ENCODE measurements at regions not wholly inside any gene's neighbourhood (a gene's known extent, or its start where the extent isn't known, plus 50 kb on each side); places are given as distances from the start of the nearest gene placed in this dataset.

GRCh38 chr11:130765406-130765805 lies 150.9 kb downstream of the SNX19 start:
- Histone ChIP-seq H3K9ac (ENCODE audit: extremely low read depth, insufficient read length, low read length) (no peak overlapping the region), H2BK5ac (ENCODE audit: insufficient read length, low read length) (no peak overlapping the region), H4K8ac (replicated peaks; ENCODE audit: insufficient read length, low read depth, low read length) (no peak overlapping the region), H3K9me3 (ENCODE audit: control insufficient read depth, low read depth, low read length) (no peaks in the 10 kb centered on the region), H3T11ph (ENCODE audit: low read length) (no peak overlapping the region), H3K79me1 (ENCODE audit: insufficient read depth, low read depth, low read length, poor library complexity, severe bottlenecking) (no peaks in the 10 kb centered on the region), H3K4me2 (ENCODE audit: insufficient read depth, insufficient read length, low read length) (no peak overlapping the region), H4K20me1 (ENCODE audit: control insufficient read depth, insufficient read depth, insufficient read length) (no peaks in the 10 kb centered on the region), H3K27ac (ENCODE audit: insufficient read length, low read depth, low read length) (no peak overlapping the region), H3K56ac (ENCODE audit: insufficient read length, low read depth, low read length) (no peak overlapping the region), H3K23ac (ENCODE audit: insufficient read length, low read depth, low read length) (no peak overlapping the region), H3K14ac (ENCODE audit: insufficient read depth, low read length) (no peak overlapping the region), H4K5ac (ENCODE audit: insufficient read length, low read depth, low read length) (no peak overlapping the region), H3K79me2 (ENCODE audit: insufficient read depth, low read length) (no peaks in the 10 kb centered on the region), H2BK15ac (ENCODE audit: low read depth, low read length) (no peak overlapping the region), H2BK20ac (ENCODE audit: low read depth, low read length, poor library complexity, severe bottlenecking) (no peak overlapping the region), H3K4ac (ENCODE audit: low read depth, low read length) (no peak overlapping the region), H3K27me3 (ENCODE audit: insufficient read depth, low read length) (no peaks in the 10 kb centered on the region), H2AFZ (ENCODE audit: low read length) (no peak overlapping the region), H2BK12ac (ENCODE audit: insufficient read length, low read depth, low read length) (no peak overlapping the region), H3K23me2 (ENCODE audit: insufficient read length, low read depth, low read length, poor library complexity, severe bottlenecking) (no peaks in the 10 kb centered on the region), H2AK5ac (ENCODE audit: insufficient read length, low read length) (no peak overlapping the region), H3K18ac (ENCODE audit: insufficient read length, low read depth, low read length) (no peak overlapping the region), H4K91ac (ENCODE audit: insufficient read length, low read depth, low read length) (no peak overlapping the region), H2BK120ac (ENCODE audit: low read depth, low read length, poor library complexity, severe bottlenecking) (no peak overlapping the region), H3K4me1 (ENCODE audit: insufficient read depth, low read length) (peaks cover 15% of the 10 kb centered on the region)
- Mint-ChIP-seq H3K36me3 (ENCODE audit: insufficient read depth in 1 of 3, low read depth in 3 of 3) (peaks cover 0 to 6% (median 0%) of the 10 kb centered on the region in 3 experiments; a peak in 3 of 7 replicates), H3K27me3 (ENCODE audit: low read depth) (peaks cover 11% of the 10 kb centered on the region), H3K4me3 (no peak overlapping the region), H3K9me3 (peaks cover 0 to 4% of the 10 kb centered on the region in 2 experiments; a peak in 3 of 5 replicates), H3K27ac (no peak overlapping the region), H3K4me1 (peaks cover 27 to 30% of the 10 kb centered on the region in 2 experiments)
- TF ChIP-seq CTCF (conservative IDR thresholded peaks at IDR 0.05): no peak
- WGBS (ENCODE audit: extremely low coverage, insufficient read length, low lambda C conversion rate): no CpG with 5 or more reads among the region's 8 CpGs
- no peak for DNase-seq

Measured in H9 (cell line).